AG09319 (cell line): ENCODE measurements at regions not wholly inside any gene's neighbourhood (a gene's known extent, or its start where the extent isn't known, plus 50 kb on each side); places are given as distances from the start of the nearest gene placed in this dataset.

ENCODE experiments used
- DNase-seq: peaks from one replicate; pipeline ENCODE4 v3.0.0-alpha.2; 2010; ENCODE audit warnings: low read depth; ENCODE audit errors: extremely low read depth
- TF ChIP-seq, protein P1 (sequence below): IDR thresholded peaks from 2 replicates; pipeline ENCODE4 v1.5.1; 2011; ENCODE audit warnings: low read depth, mild to moderate bottlenecking, inconsistent platforms, low read length, moderate library complexity

GRCh38 chr5:110013017-110013416 is 323.3 kb downstream of the MAN2A1 start:
- TF ChIP-seq, protein P1, sequence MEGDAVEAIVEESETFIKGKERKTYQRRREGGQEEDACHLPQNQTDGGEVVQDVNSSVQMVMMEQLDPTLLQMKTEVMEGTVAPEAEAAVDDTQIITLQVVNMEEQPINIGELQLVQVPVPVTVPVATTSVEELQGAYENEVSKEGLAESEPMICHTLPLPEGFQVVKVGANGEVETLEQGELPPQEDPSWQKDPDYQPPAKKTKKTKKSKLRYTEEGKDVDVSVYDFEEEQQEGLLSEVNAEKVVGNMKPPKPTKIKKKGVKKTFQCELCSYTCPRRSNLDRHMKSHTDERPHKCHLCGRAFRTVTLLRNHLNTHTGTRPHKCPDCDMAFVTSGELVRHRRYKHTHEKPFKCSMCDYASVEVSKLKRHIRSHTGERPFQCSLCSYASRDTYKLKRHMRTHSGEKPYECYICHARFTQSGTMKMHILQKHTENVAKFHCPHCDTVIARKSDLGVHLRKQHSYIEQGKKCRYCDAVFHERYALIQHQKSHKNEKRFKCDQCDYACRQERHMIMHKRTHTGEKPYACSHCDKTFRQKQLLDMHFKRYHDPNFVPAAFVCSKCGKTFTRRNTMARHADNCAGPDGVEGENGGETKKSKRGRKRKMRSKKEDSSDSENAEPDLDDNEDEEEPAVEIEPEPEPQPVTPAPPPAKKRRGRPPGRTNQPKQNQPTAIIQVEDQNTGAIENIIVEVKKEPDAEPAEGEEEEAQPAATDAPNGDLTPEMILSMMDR, result no peak

GRCh38 chr5:110017854-110018253 is 328.1 kb downstream of the MAN2A1 start:
- TF ChIP-seq, protein P1, result no peak
- no peak for DNase-seq

More at GRCh38 chr5:110013017-110013416, 323.3 kb downstream of the MAN2A1 start:
- DNase-seq, result no peak

DNA sequence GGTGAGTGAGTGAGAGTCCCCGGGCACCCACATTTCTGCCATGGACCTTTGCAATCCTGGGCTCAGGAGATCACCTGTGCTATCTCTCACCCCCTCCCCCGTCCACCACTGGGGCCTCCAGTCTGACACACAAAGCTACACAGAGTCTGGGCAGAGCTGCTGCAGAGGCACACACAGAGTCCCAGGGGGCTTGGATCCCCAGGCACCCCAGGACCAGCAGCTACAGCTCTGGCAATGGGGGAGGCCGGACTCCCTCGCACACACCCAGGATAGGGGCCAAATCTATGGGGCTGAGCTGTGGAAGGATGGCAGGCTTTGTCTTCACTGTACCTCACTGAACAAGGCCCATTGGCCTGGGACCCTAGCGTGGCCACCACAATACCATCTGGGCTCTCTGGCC is 328.8 kb downstream of the MAN2A1 start:
- TF ChIP-seq, protein P1, result no peak

GRCh38 chr5:110019119-110019518 is 329.4 kb downstream of the MAN2A1 start:
- no peak for DNase-seq
- TF ChIP-seq, protein P1, result no peak

More for the DNA sequence above, 328.8 kb downstream of the MAN2A1 start:
- DNase-seq, result no peak

GRCh38 chr5:110019780-110020179 is 330.1 kb downstream of the MAN2A1 start:
- no peak for DNase-seq
- TF ChIP-seq, protein P1, result no peak

GRCh38 chr5:110021251-110021650 is 331.5 kb downstream of the MAN2A1 start:
- DNase-seq, result no peak
- TF ChIP-seq, protein P1, result no peak

- DNase-seq, result no peak
- TF ChIP-seq, protein P1, result no peak
Observed at GRCh38 chr5:110025160-110025559, 335.4 kb downstream of the MAN2A1 start.
